GM12874 (cell line): ENCODE measurements at regions not wholly inside any gene's neighbourhood (a gene's known extent, or its start where the extent isn't known, plus 50 kb on each side); places are given as distances from the start of the nearest gene placed in this dataset.

Experiments used
- CTCF ChIP-seq: IDR thresholded peaks from 2 replicates; pipeline ENCODE4 v1.5.1; 2011; ENCODE audit warnings: low read depth, mild to moderate bottlenecking, control low read depth, low read length, moderate library complexity; ENCODE audit not compliant: insufficient read depth

- no peak for TF ChIP-seq CTCF
These were observed 80.7 kb upstream of the ADRA1B start for GRCh38 chr5:159835548-159835947.

GRCh38 chr5:159836691-159837090, 79.6 kb upstream of the ADRA1B start:
- TF ChIP-seq CTCF: no peak

GRCh38 chr5:159837860-159838259, 78.4 kb upstream of the ADRA1B start:
- no peak for TF ChIP-seq CTCF

- no peak for TF ChIP-seq CTCF
These were observed 77.6 kb upstream of the ADRA1B start for GRCh38 chr5:159838551-159839222.

- TF ChIP-seq CTCF: no peak
These were observed 71.8 kb upstream of the ADRA1B start for GRCh38 chr5:159844267-159845121.

- no peak for TF ChIP-seq CTCF
These were observed 66.7 kb upstream of the ADRA1B start for GRCh38 chr5:159849437-159850083.

GRCh38 chr5:159850160-159850559, 66.1 kb upstream of the ADRA1B start:
- no peak for TF ChIP-seq CTCF
